B cell (primary cell): ENCODE measurements at regions not wholly inside any gene's neighbourhood (a gene's known extent, or its start where the extent isn't known, plus 50 kb on each side); places are given as distances from the start of the nearest gene placed in this dataset.

Experiments used
- CTCF ChIP-seq: fragments of 200-600 bp; IDR thresholded peaks from one replicate; pipeline ENCODE4 v1.8.0; 2022; ENCODE audit warnings: antibody characterized with exemption, mild to moderate bottlenecking
- EZH2 ChIP-seq: IDR thresholded peaks from 2 replicates; pipeline ENCODE4 v1.6.1; 2012; ENCODE audit warnings: borderline replicate concordance, low read depth, mild to moderate bottlenecking, moderate library complexity, low read length; ENCODE audit not compliant: insufficient read depth, poor library complexity, severe bottlenecking

GRCh38 chr11:100442017-100442416, 245.1 kb upstream of the ARHGAP42 start:
- no peak for TF ChIP-seq CTCF
- no peak for TF ChIP-seq EZH2
